HUES64 (cell line): ENCODE measurements at regions not wholly inside any gene's neighbourhood (a gene's known extent, or its start where the extent isn't known, plus 50 kb on each side); places are given as distances from the start of the nearest gene placed in this dataset.
"Not testable (repeated sequence)": the region's sequence is repeated elsewhere in the genome, so short reads cannot be mapped to it uniquely, and the experiment has no call there.

Source experiments
- H3K27ac ChIP-seq: 2 replicates; pipeline ENCODE4 v1.7.0; 2013; ENCODE audit warnings: low read depth, low read length, inconsistent platforms
- H3K27me3 ChIP-seq: 2 replicates; pipeline ENCODE4 v1.6.1; 2013; ENCODE audit warnings: mild to moderate bottlenecking, low read length; ENCODE audit not compliant: insufficient read depth
- H3K36me3 ChIP-seq: 2 replicates; pipeline ENCODE4 v1.6.1; 2013; ENCODE audit warnings: mild to moderate bottlenecking, low read length; ENCODE audit not compliant: insufficient read depth
- H3K4me1 ChIP-seq: 2 replicates; pipeline ENCODE4 v1.6.1; 2013; ENCODE audit warnings: mild to moderate bottlenecking, low read length, moderate library complexity; ENCODE audit not compliant: insufficient read depth
- H3K4me3 ChIP-seq: 2 replicates; pipeline ENCODE4 v1.5.1; 2013; ENCODE audit warnings: mild to moderate bottlenecking, low read length, moderate library complexity
- H3K9ac ChIP-seq: 2 replicates; pipeline ENCODE4 v1.6.1; 2013; ENCODE audit warnings: mild to moderate bottlenecking, low read depth, low read length
- H3K9me3 ChIP-seq: 2 replicates; pipeline ENCODE4 v1.6.1; 2013; ENCODE audit warnings: low read depth, low read length; ENCODE audit not compliant: insufficient read depth
- WGBS: fragments of 150-250, 120-280 bp; methylation state at CpG from one replicate; pipeline ENCODE4 v1.1.7; 2013; ENCODE audit warnings: missing lambda C conversion rate; 5-methylcytosine and 5-hydroxymethylcytosine counted together

GRCh38 chr7:121620953-121621606 lies 225.0 kb upstream of the FAM3C start:
- no peaks in the 10 kb centered on the region for H3K27me3 ChIP-seq
- H3K9me3 ChIP-seq = peaks cover 8% of the 10 kb centered on the region; the same call in 1 of the 2 replicates
- peaks cover 9% of the 10 kb centered on the region for H3K4me1 ChIP-seq
- no peak overlapping the region for H3K9ac ChIP-seq
- H3K4me3 ChIP-seq = no peak overlapping the region
- H3K27ac ChIP-seq = no peak overlapping the region
- no peaks in the 10 kb centered on the region for H3K36me3 ChIP-seq
- WGBS = 75% methylated on average over 10 of the region's 11 CpGs

- 100% methylated on average over 1 of the region's 3 CpGs for WGBS
- H3K27me3 ChIP-seq = no peaks in the 10 kb centered on the region
- no peak overlapping the region for H3K4me3 ChIP-seq
- H3K9ac ChIP-seq = no peak overlapping the region
- H3K4me1 ChIP-seq = peaks cover 9% of the 10 kb centered on the region
- no peak overlapping the region for H3K27ac ChIP-seq
- H3K9me3 ChIP-seq = peaks cover 9% of the 10 kb centered on the region; the same call in 1 of the 2 replicates
- no peaks in the 10 kb centered on the region for H3K36me3 ChIP-seq
Measured at GRCh38 chr7:121620206-121620605, 224.1 kb upstream of the FAM3C start.

GRCh38 chr7:121618182-121618581 lies 222.1 kb upstream of the FAM3C start:
- H3K9me3 ChIP-seq = peaks cover 9% of the 10 kb centered on the region; the same call in 1 of the 2 replicates
- no peak overlapping the region for H3K27ac ChIP-seq
- no peak overlapping the region for H3K4me3 ChIP-seq
- H3K4me1 ChIP-seq = peaks cover 9% of the 10 kb centered on the region
- H3K36me3 ChIP-seq = no peaks in the 10 kb centered on the region
- whole genome bisulfite sequencing = 78% methylated on average over 1 of the region's 2 CpGs
- no peaks in the 10 kb centered on the region for H3K27me3 ChIP-seq
- no peak overlapping the region for H3K9ac ChIP-seq

- Histone ChIP-seq H3K4me1 (no peaks in the 10 kb centered on the region), H3K4me3 (no peak overlapping the region), H3K36me3 (no peaks in the 10 kb centered on the region), H3K9ac (no peak overlapping the region), H3K27me3 (no peaks in the 10 kb centered on the region), H3K9me3 (no peaks in the 10 kb centered on the region), H3K27ac (no peak overlapping the region)
- 81% methylated on average over 1 of the region's 1 CpG for WGBS
Measured at GRCh38 chr7:121610243-121610642, 214.1 kb upstream of the FAM3C start.

GRCh38 chr7:121609208-121609607 lies 213.1 kb upstream of the FAM3C start:
- Histone ChIP-seq H3K27ac (no peak overlapping the region), H3K4me3 (no peak overlapping the region), H3K4me1 (no peaks in the 10 kb centered on the region), H3K9ac (no peak overlapping the region), H3K36me3 (no peaks in the 10 kb centered on the region), H3K27me3 (no peaks in the 10 kb centered on the region), H3K9me3 (no peaks in the 10 kb centered on the region)

GRCh38 chr7:121608785-121609184 lies 212.7 kb upstream of the FAM3C start:
- H3K36me3 ChIP-seq = no peaks in the 10 kb centered on the region
- WGBS = 91% methylated on average over 6 of the region's 6 CpGs

GRCh38 chr7:121608183-121608582 lies 212.1 kb upstream of the FAM3C start:
- not testable (repeated sequence) for H3K4me1 ChIP-seq, H3K27ac ChIP-seq, H3K9me3 ChIP-seq, H3K9ac ChIP-seq, H3K27me3 ChIP-seq, H3K36me3 ChIP-seq, H3K4me3 ChIP-seq
- WGBS = 98% methylated on average over 2 of the region's 2 CpGs

More at GRCh38 chr7:121608785-121609184, 212.7 kb upstream of the FAM3C start:
- Histone ChIP-seq H3K9ac (no peak overlapping the region), H3K9me3 (no peaks in the 10 kb centered on the region), H3K4me3 (no peak overlapping the region), H3K4me1 (no peaks in the 10 kb centered on the region), H3K27me3 (no peaks in the 10 kb centered on the region), H3K27ac (no peak overlapping the region)

GRCh38 chr7:121605317-121605680 lies 209.2 kb upstream of the FAM3C start:
- 94% methylated on average over 3 of the region's 3 CpGs for WGBS

GRCh38 chr7:121604627-121605316 lies 208.7 kb upstream of the FAM3C start:
- no peak overlapping the region for H3K4me3 ChIP-seq
- no peaks in the 10 kb centered on the region for H3K27me3 ChIP-seq
- H3K9me3 ChIP-seq = peaks cover 3% of the 10 kb centered on the region; the same call in 1 of the 2 replicates
- H3K9ac ChIP-seq = no peak overlapping the region
- no peaks in the 10 kb centered on the region for H3K4me1 ChIP-seq
- 74% methylated on average over 2 of the region's 2 CpGs for WGBS
- H3K36me3 ChIP-seq = no peaks in the 10 kb centered on the region
- H3K27ac ChIP-seq = no peak overlapping the region

More at GRCh38 chr7:121605317-121605680, 209.2 kb upstream of the FAM3C start:
- Histone ChIP-seq H3K9me3 (no peaks in the 10 kb centered on the region), H3K27me3 (no peaks in the 10 kb centered on the region), H3K36me3 (no peaks in the 10 kb centered on the region), H3K4me1 (no peaks in the 10 kb centered on the region), H3K27ac (no peak overlapping the region), H3K4me3 (no peak overlapping the region), H3K9ac (no peak overlapping the region)

GRCh38 chr7:121603886-121604285 lies 207.8 kb upstream of the FAM3C start:
- 50% methylated on average over 1 of the region's 2 CpGs for WGBS
- H3K9ac ChIP-seq = no peak overlapping the region
- no peak overlapping the region for H3K4me3 ChIP-seq
- no peaks in the 10 kb centered on the region for H3K36me3 ChIP-seq
- H3K27ac ChIP-seq = no peak overlapping the region
- no peaks in the 10 kb centered on the region for H3K4me1 ChIP-seq
- H3K9me3 ChIP-seq = peaks cover 4% of the 10 kb centered on the region; the same call in 1 of the 2 replicates
- no peaks in the 10 kb centered on the region for H3K27me3 ChIP-seq

GRCh38 chr7:121599887-121600286 lies 203.8 kb upstream of the FAM3C start:
- Histone ChIP-seq H3K27me3 (no peaks in the 10 kb centered on the region), H3K9ac (no peak overlapping the region), H3K27ac (no peak overlapping the region), H3K4me3 (no peak overlapping the region), H3K4me1 (no peaks in the 10 kb centered on the region), H3K36me3 (no peaks in the 10 kb centered on the region), H3K9me3 (peaks cover 4% of the 10 kb centered on the region; the same call in 1 of the 2 replicates)
- 92% methylated on average over 1 of the region's 1 CpG for WGBS
